HL-60 (cell line): ENCODE measurements at regions not wholly inside any gene's neighbourhood (a gene's known extent, or its start where the extent isn't known, plus 50 kb on each side); places are given as distances from the start of the nearest gene placed in this dataset.

Experiments
- GABPA ChIP-seq: IDR thresholded peaks from 2 replicates; pipeline ENCODE4 v1.6.1; 2012; ENCODE audit warnings: low read depth
- POLR2AphosphoS5 ChIP-seq: IDR thresholded peaks from 2 replicates; pipeline ENCODE4 v1.6.1; 2012; ENCODE audit warnings: low read depth
- SPI1 ChIP-seq: IDR thresholded peaks from 2 replicates; pipeline ENCODE4 v1.6.1; 2012; ENCODE audit warnings: low read depth, mild to moderate bottlenecking, borderline replicate concordance
- TF ChIP-seq, protein P1 (sequence below): IDR thresholded peaks from one replicate; pipeline ENCODE4 v1.5.1; 2011; ENCODE audit warnings: low read length, control low read depth, inconsistent platforms; ENCODE audit not compliant: insufficient read depth
- TF ChIP-seq, protein P2 (sequence below): IDR thresholded peaks from 2 replicates; pipeline ENCODE4 v1.6.1; 2012; ENCODE audit warnings: low read depth; ENCODE audit not compliant: insufficient replicate concordance

DNA sequence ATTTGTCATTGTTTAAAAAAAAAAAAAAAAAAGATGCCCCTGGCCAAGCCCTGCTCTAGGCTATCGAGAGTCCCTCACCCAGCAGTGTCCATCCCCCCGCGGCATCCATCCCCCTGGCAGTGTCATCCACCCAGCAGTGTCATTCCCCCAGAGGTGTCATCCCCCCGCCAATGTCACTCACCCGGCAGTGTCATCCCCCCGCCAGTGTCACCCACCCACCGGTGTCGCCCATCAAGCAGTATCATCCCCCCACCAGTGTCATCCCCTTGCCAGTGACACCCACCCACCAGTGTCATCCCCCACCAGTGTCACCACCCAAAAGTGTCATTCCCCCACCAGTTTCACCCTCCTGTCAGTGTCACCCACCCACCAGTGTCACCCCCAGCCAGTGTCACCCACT lies 99.3 kb upstream of the PRR20G start:
- TF ChIP-seq, protein P1, sequence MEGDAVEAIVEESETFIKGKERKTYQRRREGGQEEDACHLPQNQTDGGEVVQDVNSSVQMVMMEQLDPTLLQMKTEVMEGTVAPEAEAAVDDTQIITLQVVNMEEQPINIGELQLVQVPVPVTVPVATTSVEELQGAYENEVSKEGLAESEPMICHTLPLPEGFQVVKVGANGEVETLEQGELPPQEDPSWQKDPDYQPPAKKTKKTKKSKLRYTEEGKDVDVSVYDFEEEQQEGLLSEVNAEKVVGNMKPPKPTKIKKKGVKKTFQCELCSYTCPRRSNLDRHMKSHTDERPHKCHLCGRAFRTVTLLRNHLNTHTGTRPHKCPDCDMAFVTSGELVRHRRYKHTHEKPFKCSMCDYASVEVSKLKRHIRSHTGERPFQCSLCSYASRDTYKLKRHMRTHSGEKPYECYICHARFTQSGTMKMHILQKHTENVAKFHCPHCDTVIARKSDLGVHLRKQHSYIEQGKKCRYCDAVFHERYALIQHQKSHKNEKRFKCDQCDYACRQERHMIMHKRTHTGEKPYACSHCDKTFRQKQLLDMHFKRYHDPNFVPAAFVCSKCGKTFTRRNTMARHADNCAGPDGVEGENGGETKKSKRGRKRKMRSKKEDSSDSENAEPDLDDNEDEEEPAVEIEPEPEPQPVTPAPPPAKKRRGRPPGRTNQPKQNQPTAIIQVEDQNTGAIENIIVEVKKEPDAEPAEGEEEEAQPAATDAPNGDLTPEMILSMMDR: no peak
- no peak for TF ChIP-seq POLR2AphosphoS5
- TF ChIP-seq, protein P2, sequence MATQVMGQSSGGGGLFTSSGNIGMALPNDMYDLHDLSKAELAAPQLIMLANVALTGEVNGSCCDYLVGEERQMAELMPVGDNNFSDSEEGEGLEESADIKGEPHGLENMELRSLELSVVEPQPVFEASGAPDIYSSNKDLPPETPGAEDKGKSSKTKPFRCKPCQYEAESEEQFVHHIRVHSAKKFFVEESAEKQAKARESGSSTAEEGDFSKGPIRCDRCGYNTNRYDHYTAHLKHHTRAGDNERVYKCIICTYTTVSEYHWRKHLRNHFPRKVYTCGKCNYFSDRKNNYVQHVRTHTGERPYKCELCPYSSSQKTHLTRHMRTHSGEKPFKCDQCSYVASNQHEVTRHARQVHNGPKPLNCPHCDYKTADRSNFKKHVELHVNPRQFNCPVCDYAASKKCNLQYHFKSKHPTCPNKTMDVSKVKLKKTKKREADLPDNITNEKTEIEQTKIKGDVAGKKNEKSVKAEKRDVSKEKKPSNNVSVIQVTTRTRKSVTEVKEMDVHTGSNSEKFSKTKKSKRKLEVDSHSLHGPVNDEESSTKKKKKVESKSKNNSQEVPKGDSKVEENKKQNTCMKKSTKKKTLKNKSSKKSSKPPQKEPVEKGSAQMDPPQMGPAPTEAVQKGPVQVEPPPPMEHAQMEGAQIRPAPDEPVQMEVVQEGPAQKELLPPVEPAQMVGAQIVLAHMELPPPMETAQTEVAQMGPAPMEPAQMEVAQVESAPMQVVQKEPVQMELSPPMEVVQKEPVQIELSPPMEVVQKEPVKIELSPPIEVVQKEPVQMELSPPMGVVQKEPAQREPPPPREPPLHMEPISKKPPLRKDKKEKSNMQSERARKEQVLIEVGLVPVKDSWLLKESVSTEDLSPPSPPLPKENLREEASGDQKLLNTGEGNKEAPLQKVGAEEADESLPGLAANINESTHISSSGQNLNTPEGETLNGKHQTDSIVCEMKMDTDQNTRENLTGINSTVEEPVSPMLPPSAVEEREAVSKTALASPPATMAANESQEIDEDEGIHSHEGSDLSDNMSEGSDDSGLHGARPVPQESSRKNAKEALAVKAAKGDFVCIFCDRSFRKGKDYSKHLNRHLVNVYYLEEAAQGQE: no peak
- no peak for TF ChIP-seq GABPA
- no peak for TF ChIP-seq SPI1
